WTC11 (cell line): ENCODE measurements at regions not wholly inside any gene's neighbourhood (a gene's known extent, or its start where the extent isn't known, plus 50 kb on each side); places are given as distances from the start of the nearest gene placed in this dataset.

ENCODE experiments used
- ATAC-seq: fragments of 200-7000 bp; cut with Tn5 transposase; 2 replicates; pipeline ENCODE4 v1.10.0; 2021; ENCODE audit warnings: mild to moderate bottlenecking, moderate library complexity
- CTCF ChIA-PET: fragments of 300-600 bp; sonication (Branson Sonifier 250); formaldehyde crosslinking; loops from one replicate; lab custom pipeline; 2021; ENCODE audit warnings: antibody characterized with exemption; lab: Charles Lee
- POLR2A ChIA-PET: fragments of 350-600 bp; sonication (Branson Sonifier 250); formaldehyde crosslinking; loops from one replicate; lab custom pipeline; 2021; ENCODE audit warnings: antibody characterized with exemption; lab: Charles Lee
- DNase-seq: peaks from one replicate; pipeline ENCODE4 v3.0.0; 2021; ENCODE audit warnings: low spot score
- H3K27ac Mint-ChIP-seq: 2 replicates; pipeline ENCODE4 v1.8.0; 2021; ENCODE audit warnings: mixed read lengths
- H3K27me3 Mint-ChIP-seq: 2 replicates; pipeline ENCODE4 v1.8.0; 2021; ENCODE audit warnings: low read depth, mild to moderate bottlenecking, moderate library complexity, mixed read lengths
- H3K36me3 Mint-ChIP-seq: 2 replicates; pipeline ENCODE4 v1.8.0; 2021; ENCODE audit warnings: mixed read lengths
- H3K4me1 Mint-ChIP-seq: 2 replicates; pipeline ENCODE4 v1.8.0; 2022; ENCODE audit warnings: mixed read lengths
- H3K4me3 Mint-ChIP-seq: 2 replicates; pipeline ENCODE4 v1.8.0; 2021; ENCODE audit warnings: mild to moderate bottlenecking, moderate library complexity, mixed read lengths
- H3K9me3 Mint-ChIP-seq: 2 replicates; pipeline ENCODE4 v1.8.0; 2021; ENCODE audit warnings: mixed read lengths
- CBFB ChIP-seq: sonication (generic); formaldehyde crosslinking; IDR thresholded peaks from 2 replicates; pipeline ENCODE4 v1.8.1; 2022; ENCODE audit warnings: mild to moderate bottlenecking, low read depth, missing genetic modification reagents
- E2F4 ChIP-seq: sonication (generic); formaldehyde crosslinking; IDR thresholded peaks from 2 replicates; pipeline ENCODE4 v1.8.1; 2022; ENCODE audit warnings: low read depth, mild to moderate bottlenecking, moderate library complexity, missing genetic modification reagents, borderline replicate concordance
- ELF4 ChIP-seq: sonication (generic); formaldehyde crosslinking; IDR thresholded peaks from 2 replicates; pipeline ENCODE4 v1.8.1; 2022; ENCODE audit warnings: low read depth, mild to moderate bottlenecking, moderate library complexity, missing genetic modification reagents
- ETV6 ChIP-seq: sonication (generic); formaldehyde crosslinking; IDR thresholded peaks from 2 replicates; pipeline ENCODE4 v1.8.1; 2022; ENCODE audit warnings: mild to moderate bottlenecking, missing genetic modification reagents
- FOXJ3 ChIP-seq: sonication (generic); formaldehyde crosslinking; IDR thresholded peaks from 2 replicates; pipeline ENCODE4 v1.9.0; 2021; ENCODE audit warnings: missing genetic modification reagents, mild to moderate bottlenecking, borderline replicate concordance
- FOXK1 ChIP-seq: sonication (generic); formaldehyde crosslinking; IDR thresholded peaks from 2 replicates; pipeline ENCODE4 v1.8.0; 2022; ENCODE audit warnings: mild to moderate bottlenecking, moderate library complexity, missing genetic modification reagents
- FOXP1 ChIP-seq: sonication (generic); formaldehyde crosslinking; IDR thresholded peaks from 2 replicates; pipeline ENCODE4 v1.8.0; 2022; ENCODE audit warnings: missing genetic modification reagents, mild to moderate bottlenecking, moderate library complexity, borderline replicate concordance
- GRHL2 ChIP-seq: fragments of 250-450 bp; sonication (Bioruptor Pico); IDR thresholded peaks from 2 replicates; pipeline ENCODE4 v1.8.0; 2022; ENCODE audit warnings: mild to moderate bottlenecking, moderate library complexity; ENCODE audit not compliant: insufficient replicate concordance, severe bottlenecking
- GTF2I ChIP-seq: fragments of 250-450 bp; sonication (Bioruptor Pico); conservative IDR thresholded peaks from 2 replicates; pipeline ENCODE4 v1.4.0; 2021; ENCODE audit warnings: mild to moderate bottlenecking
- JAZF1 ChIP-seq: fragments of 250-450 bp; sonication (Bioruptor Pico); IDR thresholded peaks from 2 replicates; pipeline ENCODE4 v1.9.0; 2021; ENCODE audit warnings: moderate library complexity, mild to moderate bottlenecking, inconsistent platforms
- JUN ChIP-seq: sonication (generic); formaldehyde crosslinking; IDR thresholded peaks from 2 replicates; pipeline ENCODE4 v1.8.0; 2023; ENCODE audit warnings: mild to moderate bottlenecking, missing genetic modification reagents
- MXD4 ChIP-seq: fragments of 250-450 bp; sonication (Bioruptor Pico); IDR thresholded peaks from 2 replicates; pipeline ENCODE4 v1.8.0; 2021; ENCODE audit warnings: mild to moderate bottlenecking, moderate library complexity, borderline replicate concordance
- NFE2L1 ChIP-seq: sonication (generic); formaldehyde crosslinking; IDR thresholded peaks from 2 replicates; pipeline ENCODE4 v1.8.1; 2023; ENCODE audit warnings: missing genetic modification reagents
- RELA ChIP-seq: sonication (generic); formaldehyde crosslinking; IDR thresholded peaks from 2 replicates; pipeline ENCODE4 v1.8.1; 2022; ENCODE audit warnings: missing genetic modification reagents, mild to moderate bottlenecking, borderline replicate concordance
- RORB ChIP-seq: fragments of 250-450 bp; sonication (Bioruptor Pico); IDR thresholded peaks from 2 replicates; pipeline ENCODE4 v1.9.0; 2021; ENCODE audit warnings: mild to moderate bottlenecking
- SMAD3 ChIP-seq: sonication (generic); formaldehyde crosslinking; IDR thresholded peaks from 2 replicates; pipeline ENCODE4 v1.8.0; 2022; ENCODE audit warnings: missing genetic modification reagents, mild to moderate bottlenecking, borderline replicate concordance
- TCF7 ChIP-seq: sonication (generic); formaldehyde crosslinking; IDR thresholded peaks from 2 replicates; pipeline ENCODE4 v1.8.0; 2022; ENCODE audit warnings: mild to moderate bottlenecking, low read depth, missing genetic modification reagents, moderate library complexity
- TP53 ChIP-seq: sonication (generic); formaldehyde crosslinking; IDR thresholded peaks from 2 replicates; pipeline ENCODE4 v1.8.1; 2023; ENCODE audit warnings: mild to moderate bottlenecking, missing genetic modification reagents
- USF1 ChIP-seq: sonication (generic); formaldehyde crosslinking; IDR thresholded peaks from 2 replicates; pipeline ENCODE4 v1.8.0; 2022; ENCODE audit warnings: mild to moderate bottlenecking, missing genetic modification reagents
- ZNF121 ChIP-seq: sonication (generic); formaldehyde crosslinking; IDR thresholded peaks from 2 replicates; pipeline ENCODE4 v1.8.0; 2023; ENCODE audit warnings: missing genetic modification reagents
- ZNF281 ChIP-seq: sonication (generic); formaldehyde crosslinking; IDR thresholded peaks from 2 replicates; pipeline ENCODE4 v1.8.0; 2023; ENCODE audit warnings: mild to moderate bottlenecking, missing genetic modification reagents
- ZNF396 ChIP-seq: fragments of 250-450 bp; sonication (Bioruptor Pico); IDR thresholded peaks from 2 replicates; pipeline ENCODE4 v1.8.0; 2021; ENCODE audit warnings: mild to moderate bottlenecking, moderate library complexity, borderline replicate concordance
- ZNF671 ChIP-seq: fragments of 250-450 bp; sonication (Bioruptor Pico); IDR thresholded peaks from 2 replicates; pipeline ENCODE4 v1.8.0; 2021; ENCODE audit warnings: mild to moderate bottlenecking
- TF ChIP-seq, protein P1 (sequence below): sonication (generic); formaldehyde crosslinking; IDR thresholded peaks from 2 replicates; pipeline ENCODE4 v1.8.1; 2023; ENCODE audit warnings: mild to moderate bottlenecking, missing genetic modification reagents, moderate library complexity
- TF ChIP-seq, protein P2 (sequence below): sonication (generic); formaldehyde crosslinking; IDR thresholded peaks from 2 replicates; pipeline ENCODE4 v1.8.0; 2022; ENCODE audit warnings: missing genetic modification reagents

DNA sequence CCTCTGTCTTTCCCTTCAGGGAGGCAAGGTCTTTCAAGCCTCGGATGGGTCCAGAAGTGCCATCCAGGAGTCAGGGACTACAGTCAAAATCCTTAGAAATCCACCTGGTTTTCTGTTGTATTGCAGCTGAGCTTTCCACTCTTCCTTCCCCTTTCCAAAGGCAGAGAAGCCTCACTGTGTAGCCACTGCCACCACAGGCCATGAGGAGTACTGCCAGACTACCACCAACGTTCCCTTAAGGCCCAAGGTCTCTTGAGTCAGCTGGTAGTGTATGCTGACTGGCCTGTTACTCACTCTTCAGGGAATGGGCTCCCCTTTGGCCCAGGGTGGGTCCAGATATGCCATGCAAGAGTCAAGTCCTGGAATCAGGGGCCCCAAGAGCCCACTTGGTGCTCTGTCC is 1454.1 kb downstream of the PCDH19 start:
- Mint-ChIP-seq H3K4me1 (no peaks in the 10 kb centered on the region), H3K9me3 (peaks cover 30% of the 10 kb centered on the region), H3K27ac (no peak overlapping the region), H3K27me3 (no peaks in the 10 kb centered on the region)
- DNase-seq, result peak; percentile 19
- POLR2A ChIA-PET, result no interaction called here
- no peak for TF ChIP-seq ETV6 (CRISPR knock-in tag)
- TF ChIP-seq SMAD3 (CRISPR knock-in tag), result no peak
- TF ChIP-seq RELA (CRISPR knock-in tag), result no peak
- TF ChIP-seq ELF4 (CRISPR knock-in tag), result no peak
- TF ChIP-seq FOXP1 (CRISPR knock-in tag), result no peak
- no peak for TF ChIP-seq MXD4 (CRISPR knock-in tag)
- TF ChIP-seq, all 79 proteins: peak for 0
- CTCF ChIA-PET, result interaction anchor here (1.1 kb wide), 1 partner anchor 11 kb away, joined by 3 read pairs; no protein-coding TSS in a partner anchor
- Mint-ChIP-seq H3K4me3 (no peak overlapping the region), H3K36me3 (peaks cover 13% of the 10 kb centered on the region)
- ATAC-seq, result peak; percentile 98

DNA sequence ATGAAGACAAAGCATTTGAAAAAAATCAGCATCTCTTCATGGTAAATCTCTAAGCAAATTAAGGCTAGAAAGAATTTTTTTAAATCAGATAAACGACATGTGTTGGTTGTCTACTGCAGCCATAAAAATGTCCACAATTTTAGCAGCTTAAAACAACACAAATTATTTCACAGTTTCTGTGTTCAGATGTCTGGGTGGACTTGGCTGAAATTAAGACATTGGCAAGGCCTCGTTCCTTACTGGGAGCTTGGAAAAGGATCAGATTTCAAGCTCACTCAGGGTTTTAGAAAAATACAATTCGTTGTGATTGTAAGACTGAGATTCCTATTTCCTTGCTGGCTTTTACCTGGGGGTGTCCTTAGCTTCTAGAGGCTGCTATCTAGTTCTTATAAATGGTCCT is 1470.6 kb downstream of the PCDH19 start:
- H3K9me3 Mint-ChIP-seq, result no peaks in the 10 kb centered on the region
- no peaks in the 10 kb centered on the region for H3K36me3 Mint-ChIP-seq
- ChIA-PET POLR2A (no interaction called here), CTCF (interaction anchor here (0.6 kb wide), 1 partner anchor 327 kb away, joined by 3 read pairs; no protein-coding TSS in a partner anchor)
- DNase-seq (no peak), ATAC-seq (no peak)
- peaks cover 8% of the 10 kb centered on the region for H3K4me1 Mint-ChIP-seq
- H3K27me3 Mint-ChIP-seq, result no peaks in the 10 kb centered on the region
- no peak overlapping the region for H3K27ac Mint-ChIP-seq
- TF ChIP-seq FOXJ3 (CRISPR knock-in tag), result no peak
- TF ChIP-seq, protein P1, sequence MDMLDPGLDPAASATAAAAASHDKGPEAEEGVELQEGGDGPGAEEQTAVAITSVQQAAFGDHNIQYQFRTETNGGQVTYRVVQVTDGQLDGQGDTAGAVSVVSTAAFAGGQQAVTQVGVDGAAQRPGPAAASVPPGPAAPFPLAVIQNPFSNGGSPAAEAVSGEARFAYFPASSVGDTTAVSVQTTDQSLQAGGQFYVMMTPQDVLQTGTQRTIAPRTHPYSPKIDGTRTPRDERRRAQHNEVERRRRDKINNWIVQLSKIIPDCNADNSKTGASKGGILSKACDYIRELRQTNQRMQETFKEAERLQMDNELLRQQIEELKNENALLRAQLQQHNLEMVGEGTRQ (CRISPR knock-in tag), result no peak
- TF ChIP-seq USF1 (CRISPR knock-in tag), result no peak
- TF ChIP-seq ZNF396 (CRISPR knock-in tag), result no peak
- TF ChIP-seq NFE2L1 (CRISPR knock-in tag), result no peak
- TF ChIP-seq JAZF1 (CRISPR knock-in tag), result no peak
- TF ChIP-seq RORB (CRISPR knock-in tag), result no peak
- TF ChIP-seq GTF2I (CRISPR knock-in tag), result no peak
- no peak for TF ChIP-seq TCF7
- no peak for TF ChIP-seq ZNF671
- TF ChIP-seq E2F4 (CRISPR knock-in tag), result no peak
- TF ChIP-seq, protein P2, sequence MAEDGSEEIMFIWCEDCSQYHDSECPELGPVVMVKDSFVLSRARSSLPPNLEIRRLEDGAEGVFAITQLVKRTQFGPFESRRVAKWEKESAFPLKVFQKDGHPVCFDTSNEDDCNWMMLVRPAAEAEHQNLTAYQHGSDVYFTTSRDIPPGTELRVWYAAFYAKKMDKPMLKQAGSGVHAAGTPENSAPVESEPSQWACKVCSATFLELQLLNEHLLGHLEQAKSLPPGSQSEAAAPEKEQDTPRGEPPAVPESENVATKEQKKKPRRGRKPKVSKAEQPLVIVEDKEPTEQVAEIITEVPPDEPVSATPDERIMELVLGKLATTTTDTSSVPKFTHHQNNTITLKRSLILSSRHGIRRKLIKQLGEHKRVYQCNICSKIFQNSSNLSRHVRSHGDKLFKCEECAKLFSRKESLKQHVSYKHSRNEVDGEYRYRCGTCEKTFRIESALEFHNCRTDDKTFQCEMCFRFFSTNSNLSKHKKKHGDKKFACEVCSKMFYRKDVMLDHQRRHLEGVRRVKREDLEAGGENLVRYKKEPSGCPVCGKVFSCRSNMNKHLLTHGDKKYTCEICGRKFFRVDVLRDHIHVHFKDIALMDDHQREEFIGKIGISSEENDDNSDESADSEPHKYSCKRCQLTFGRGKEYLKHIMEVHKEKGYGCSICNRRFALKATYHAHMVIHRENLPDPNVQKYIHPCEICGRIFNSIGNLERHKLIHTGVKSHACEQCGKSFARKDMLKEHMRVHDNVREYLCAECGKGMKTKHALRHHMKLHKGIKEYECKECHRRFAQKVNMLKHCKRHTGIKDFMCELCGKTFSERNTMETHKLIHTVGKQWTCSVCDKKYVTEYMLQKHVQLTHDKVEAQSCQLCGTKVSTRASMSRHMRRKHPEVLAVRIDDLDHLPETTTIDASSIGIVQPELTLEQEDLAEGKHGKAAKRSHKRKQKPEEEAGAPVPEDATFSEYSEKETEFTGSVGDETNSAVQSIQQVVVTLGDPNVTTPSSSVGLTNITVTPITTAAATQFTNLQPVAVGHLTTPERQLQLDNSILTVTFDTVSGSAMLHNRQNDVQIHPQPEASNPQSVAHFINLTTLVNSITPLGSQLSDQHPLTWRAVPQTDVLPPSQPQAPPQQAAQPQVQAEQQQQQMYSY (CRISPR knock-in tag), result no peak
- TF ChIP-seq GRHL2, result no peak
- no peak for TF ChIP-seq CBFB (CRISPR knock-in tag)
- no peak for TF ChIP-seq ZNF281 (CRISPR knock-in tag)
- TF ChIP-seq FOXK1 (CRISPR knock-in tag), result no peak
- no peak for TF ChIP-seq TP53 (CRISPR knock-in tag)
- no peak for TF ChIP-seq ZNF121 (CRISPR knock-in tag)
- no peak for TF ChIP-seq JUN (CRISPR knock-in tag)
- no peak overlapping the region for H3K4me3 Mint-ChIP-seq
